ENCODE measurements at regions not wholly inside any gene's neighbourhood (a gene's known extent, or its start where the extent isn't known, plus 50 kb on each side); places are given as distances from the start of the nearest gene placed in this dataset.

GRCh38 chrX:115946059-115946458 lies 224.5 kb upstream of the AGTR2 start:
- Histone ChIP-seq H2AK5ac (ENCODE audit: low read length, severe bottlenecking) (no peak overlapping the region), H3K9ac (ENCODE audit: low read length) (no peak overlapping the region), H4K8ac (ENCODE audit: low read length) (no peak overlapping the region), H3K4me2 (ENCODE audit: low read length, poor library complexity, severe bottlenecking) (no peak overlapping the region), H3K27me3 (ENCODE audit: control insufficient read depth in 1 of 2, insufficient read depth in 1 of 2, low read length in 2 of 2) (peaks cover 0 to 42% of the 10 kb centered on the region in 2 experiments), H3K36me3 (ENCODE audit: control insufficient read depth in 1 of 2, insufficient read depth in 2 of 2, low read depth in 1 of 2, low read length in 2 of 2) (peaks cover 0 to 14% of the 10 kb centered on the region in 2 experiments), H3K4me3 (ENCODE audit: insufficient read depth in 1 of 2, low read depth in 1 of 2, low read length in 2 of 2) (no peak overlapping the region), H3K14ac (ENCODE audit: low read length in 2 of 2) (no peak overlapping the region), H3K79me1 (replicated peaks; ENCODE audit: low read length, poor library complexity, severe bottlenecking) (peaks cover 24% of the 10 kb centered on the region), H4K91ac (ENCODE audit: low read length) (no peak overlapping the region), H2BK120ac (ENCODE audit: low read depth, low read length) (no peak overlapping the region), H3K23ac (ENCODE audit: low read length in 2 of 2) (no peak overlapping the region), H3K27ac (ENCODE audit: low read length, poor library complexity, severe bottlenecking) (no peak overlapping the region), H3K4ac (ENCODE audit: low read depth in 1 of 2, low read length in 2 of 2) (no peak overlapping the region), H2AFZ (ENCODE audit: low read depth, low read length) (no peak overlapping the region), H2BK5ac (ENCODE audit: low read depth, low read length, poor library complexity, severe bottlenecking) (no peak overlapping the region), H3K9me3 (ENCODE audit: control insufficient read depth, low read length) (peaks cover 32% of the 10 kb centered on the region), H3K18ac (ENCODE audit: low read depth in 1 of 2, low read length in 2 of 2) (no peak overlapping the region), H2BK15ac (ENCODE audit: low read depth, poor library complexity, severe bottlenecking) (no peak overlapping the region), H3K4me1 (ENCODE audit: control insufficient read depth, insufficient read depth, low read depth, low read length) (no peaks in the 10 kb centered on the region), H2BK12ac (ENCODE audit: low read length in 2 of 2) (no peak overlapping the region)
- no peak for DNase-seq
- WGBS = over 99% methylated on average over 12 of the region's 16 CpGs

GRCh38 chrX:115948018-115948923 lies 222.3 kb upstream of the AGTR2 start:
- 89% methylated on average over 3 of the region's 4 CpGs for WGBS
- Histone ChIP-seq H3K79me1 (replicated peaks; ENCODE audit: low read length, poor library complexity, severe bottlenecking) (peaks cover 19% of the 10 kb centered on the region), H3K4me3 (ENCODE audit: insufficient read depth in 1 of 2, low read depth in 1 of 2, low read length in 2 of 2) (no peak overlapping the region), H3K9me3 (ENCODE audit: control insufficient read depth, low read length) (peaks cover 19% of the 10 kb centered on the region), H2AK5ac (ENCODE audit: low read length, severe bottlenecking) (no peak overlapping the region), H3K4ac (ENCODE audit: low read depth in 1 of 2, low read length in 2 of 2) (no peak overlapping the region), H3K4me1 (ENCODE audit: control insufficient read depth, insufficient read depth, low read depth, low read length) (no peaks in the 10 kb centered on the region), H3K27ac (ENCODE audit: low read length, poor library complexity, severe bottlenecking) (no peak overlapping the region), H2BK120ac (ENCODE audit: low read depth, low read length) (no peak overlapping the region), H4K91ac (ENCODE audit: low read length) (no peak overlapping the region), H3K14ac (ENCODE audit: low read length in 2 of 2) (no peak overlapping the region), H2AFZ (ENCODE audit: low read depth, low read length) (no peak overlapping the region), H4K8ac (ENCODE audit: low read length) (no peak overlapping the region), H3K36me3 (ENCODE audit: control insufficient read depth in 1 of 2, insufficient read depth in 2 of 2, low read depth in 1 of 2, low read length in 2 of 2) (peaks cover 0 to 14% of the 10 kb centered on the region in 2 experiments), H2BK12ac (ENCODE audit: low read length in 2 of 2) (no peak overlapping the region), H3K9ac (ENCODE audit: low read length) (no peak overlapping the region), H3K18ac (ENCODE audit: low read depth in 1 of 2, low read length in 2 of 2) (no peak overlapping the region), H2BK15ac (ENCODE audit: low read depth, poor library complexity, severe bottlenecking) (no peak overlapping the region), H3K4me2 (ENCODE audit: low read length, poor library complexity, severe bottlenecking) (no peak overlapping the region), H3K23ac (ENCODE audit: low read length in 2 of 2) (no peak overlapping the region), H2BK5ac (ENCODE audit: low read depth, low read length, poor library complexity, severe bottlenecking) (no peak overlapping the region), H3K27me3 (ENCODE audit: control insufficient read depth in 1 of 2, insufficient read depth in 1 of 2, low read length in 2 of 2) (peaks cover 0 to 34% of the 10 kb centered on the region in 2 experiments)
- no peak for DNase-seq

GRCh38 chrX:115949900-115950822 lies 220.4 kb upstream of the AGTR2 start:
- no peak for DNase-seq
- Histone ChIP-seq H3K9ac (ENCODE audit: low read length) (no peak overlapping the region), H3K4me1 (ENCODE audit: control insufficient read depth, insufficient read depth, low read depth, low read length) (no peaks in the 10 kb centered on the region), H3K4ac (ENCODE audit: low read depth in 1 of 2, low read length in 2 of 2) (no peak overlapping the region), H2AK5ac (ENCODE audit: low read length, severe bottlenecking) (no peak overlapping the region), H3K36me3 (ENCODE audit: control insufficient read depth in 1 of 2, insufficient read depth in 2 of 2, low read depth in 1 of 2, low read length in 2 of 2) (peaks cover 0 to 14% of the 10 kb centered on the region in 2 experiments), H3K27me3 (ENCODE audit: control insufficient read depth in 1 of 2, insufficient read depth in 1 of 2, low read length in 2 of 2) (peaks cover 0 to 30% of the 10 kb centered on the region in 2 experiments), H3K23ac (ENCODE audit: low read length in 2 of 2) (no peak overlapping the region), H2BK5ac (ENCODE audit: low read depth, low read length, poor library complexity, severe bottlenecking) (no peak overlapping the region), H4K8ac (ENCODE audit: low read length) (no peak overlapping the region), H2BK12ac (ENCODE audit: low read length in 2 of 2) (no peak overlapping the region), H3K14ac (ENCODE audit: low read length in 2 of 2) (no peak overlapping the region), H3K4me3 (ENCODE audit: insufficient read depth in 1 of 2, low read depth in 1 of 2, low read length in 2 of 2) (no peak overlapping the region), H2AFZ (ENCODE audit: low read depth, low read length) (no peak overlapping the region), H3K9me3 (ENCODE audit: control insufficient read depth, low read length) (peaks cover 9% of the 10 kb centered on the region), H3K27ac (ENCODE audit: low read length, poor library complexity, severe bottlenecking) (no peak overlapping the region), H3K18ac (ENCODE audit: low read depth in 1 of 2, low read length in 2 of 2) (no peak overlapping the region), H4K91ac (ENCODE audit: low read length) (no peak overlapping the region), H3K4me2 (ENCODE audit: low read length, poor library complexity, severe bottlenecking) (no peak overlapping the region), H2BK15ac (ENCODE audit: low read depth, poor library complexity, severe bottlenecking) (no peak overlapping the region), H2BK120ac (ENCODE audit: low read depth, low read length) (no peak overlapping the region), H3K79me1 (replicated peaks; ENCODE audit: low read length, poor library complexity, severe bottlenecking) (peaks cover 17% of the 10 kb centered on the region)
- 85% methylated on average over 14 of the region's 17 CpGs for WGBS

Measured in mesenchymal stem cell (in vitro differentiated cells and primary cell).